Mucosa of descending colon (tissue), 3 donors: ENCODE measurements at regions not wholly inside any gene's neighbourhood (a gene's known extent, or its start where the extent isn't known, plus 50 kb on each side); places are given as distances from the start of the nearest gene placed in this dataset.
A peak's percentile ranks its signal among the peaks of the same experiment; 100 is the strongest.

Source experiments
- ATAC-seq: fragments of 200-7000 bp; cut with Tn5 transposase; one replicate; pipeline ENCODE4 v1.9.1; 2020; ENCODE audit warnings: mild to moderate bottlenecking, moderate library complexity
- DNase-seq, 3 donors: peaks; one replicate each; pipeline ENCODE4 v3.0.0-alpha.2; 2020
- H3K36me3 ChIP-seq: fragments of 200-600 bp; one replicate; pipeline ENCODE4 v1.8.0; 2021; ENCODE audit warnings: low read depth, mild to moderate bottlenecking
- H3K4me1 ChIP-seq: fragments of 200-600 bp; one replicate; pipeline ENCODE4 v1.8.0; 2021; ENCODE audit warnings: low read depth, mild to moderate bottlenecking
- H3K4me3 ChIP-seq: fragments of 200-600 bp; one replicate; pipeline ENCODE4 v1.8.0; 2021; ENCODE audit warnings: mild to moderate bottlenecking
- H3K9me3 ChIP-seq: fragments of 200-600 bp; one replicate; pipeline ENCODE4 v1.8.0; 2021; ENCODE audit warnings: mild to moderate bottlenecking
- CTCF ChIP-seq: fragments of 200-600 bp; IDR thresholded peaks from one replicate; pipeline ENCODE4 v1.8.0; 2022; ENCODE audit warnings: antibody characterized with exemption, mild to moderate bottlenecking
- intact Hi-C, 2 donors: fragments of 100-400 bp; cut with DNase I in 1 of 2; cut with micrococcal nuclease in 1 of 2; formaldehyde crosslinking; loops; one replicate each; pipeline versions ENCODE4 v1.11.0 to v1.11.1; 2022; cut with DNase I, micrococcal nuclease
- donor health status: DM: no; HTN: no; CAD: no; lungs with moderate emphysema.
- donor health status: DM: no; HTN: no; CAD: no.
- donor health status: DM: no; HTN: yes; CAD: no.

GRCh38 chr5:74949976-74950375 is 83.8 kb upstream of the FAM169A start:
- Histone ChIP-seq H3K36me3 (no peaks in the 10 kb centered on the region), H3K4me3 (no peak overlapping the region), H3K4me1 (no peaks in the 10 kb centered on the region), H3K9me3 (no peaks in the 10 kb centered on the region)
- no peak for TF ChIP-seq CTCF
- peak; percentile 55 for ATAC-seq
- intact Hi-C loops, result no loop called here
- no peak for DNase-seq

GRCh38 chr5:74948031-74948546 is 81.9 kb upstream of the FAM169A start:
- DNase-seq, result no peak
- intact Hi-C loops, result no loop called here
- H3K9me3 ChIP-seq, result no peaks in the 10 kb centered on the region
- no peaks in the 10 kb centered on the region for H3K36me3 ChIP-seq
- H3K4me1 ChIP-seq, result no peaks in the 10 kb centered on the region
- ATAC-seq, result peak; percentile 56
- TF ChIP-seq CTCF, result no peak
- no peak overlapping the region for H3K4me3 ChIP-seq

- ATAC-seq, result no peak
- Histone ChIP-seq H3K4me1 (no peaks in the 10 kb centered on the region), H3K36me3 (no peaks in the 10 kb centered on the region), H3K4me3 (no peak overlapping the region), H3K9me3 (no peaks in the 10 kb centered on the region)
- intact Hi-C loops, result no loop called here
- DNase-seq, result no peak
- no peak for TF ChIP-seq CTCF
Observed at GRCh38 chr5:74946471-74946870, 80.3 kb upstream of the FAM169A start.

- ATAC-seq (no peak), DNase-seq (no peak)
- H3K9me3 ChIP-seq, result no peaks in the 10 kb centered on the region
- peaks cover 2% of the 10 kb centered on the region for H3K4me1 ChIP-seq
- no peaks in the 10 kb centered on the region for H3K36me3 ChIP-seq
- intact Hi-C loops, result no loop called here
- no peak overlapping the region for H3K4me3 ChIP-seq
- TF ChIP-seq CTCF, result no peak
Observed at GRCh38 chr5:74945561-74946165, 79.5 kb upstream of the FAM169A start.

GRCh38 chr5:74943905-74944304 is 77.7 kb upstream of the FAM169A start:
- Histone ChIP-seq H3K4me1 (peaks cover 2% of the 10 kb centered on the region), H3K4me3 (no peak overlapping the region), H3K9me3 (no peaks in the 10 kb centered on the region), H3K36me3 (no peaks in the 10 kb centered on the region)
- ATAC-seq, result no peak
- no peak for DNase-seq
- no peak for TF ChIP-seq CTCF
- intact Hi-C loops, result no loop called here
